ENCODE measurements at regions not wholly inside any gene's neighbourhood (a gene's known extent, or its start where the extent isn't known, plus 50 kb on each side); places are given as distances from the start of the nearest gene placed in this dataset.
"Not testable (repeated sequence)": the region's sequence is repeated elsewhere in the genome, so short reads cannot be mapped to it uniquely, and the experiment has no call there.

- no peak for FAIRE-seq
Observed at GRCh38 chr5:138702166-138703077, 50.8 kb upstream of the CTNNA1 start.

DNA sequence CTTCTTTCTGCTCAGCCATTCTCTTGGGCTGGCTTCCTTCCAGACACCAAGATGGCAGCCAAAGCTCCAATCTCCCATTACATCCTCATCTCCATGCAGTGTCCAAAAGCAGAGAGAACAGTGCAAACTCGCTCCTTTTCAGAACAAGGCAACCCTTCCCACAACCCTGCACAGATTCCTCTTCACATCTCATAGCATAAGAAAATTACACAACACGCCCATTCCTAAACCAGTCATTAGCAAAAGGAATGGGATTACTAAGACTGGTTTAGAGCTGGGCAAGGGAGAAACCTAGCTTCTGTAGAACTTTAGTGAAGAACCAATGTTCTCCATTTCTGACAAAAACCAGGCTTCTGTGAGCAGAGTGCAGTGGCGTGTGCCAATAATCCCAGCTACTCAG, 51.5 kb upstream of the CTNNA1 start:
- no peak for FAIRE-seq

- FAIRE-seq = no peak
Observed at GRCh38 chr5:138700581-138701362, 52.5 kb upstream of the CTNNA1 start.

GRCh38 chr5:138699482-138699881, 53.7 kb upstream of the CTNNA1 start:
- no peak for FAIRE-seq

- no peak for FAIRE-seq
Observed at GRCh38 chr5:138698713-138699112, 54.5 kb upstream of the CTNNA1 start.

DNA sequence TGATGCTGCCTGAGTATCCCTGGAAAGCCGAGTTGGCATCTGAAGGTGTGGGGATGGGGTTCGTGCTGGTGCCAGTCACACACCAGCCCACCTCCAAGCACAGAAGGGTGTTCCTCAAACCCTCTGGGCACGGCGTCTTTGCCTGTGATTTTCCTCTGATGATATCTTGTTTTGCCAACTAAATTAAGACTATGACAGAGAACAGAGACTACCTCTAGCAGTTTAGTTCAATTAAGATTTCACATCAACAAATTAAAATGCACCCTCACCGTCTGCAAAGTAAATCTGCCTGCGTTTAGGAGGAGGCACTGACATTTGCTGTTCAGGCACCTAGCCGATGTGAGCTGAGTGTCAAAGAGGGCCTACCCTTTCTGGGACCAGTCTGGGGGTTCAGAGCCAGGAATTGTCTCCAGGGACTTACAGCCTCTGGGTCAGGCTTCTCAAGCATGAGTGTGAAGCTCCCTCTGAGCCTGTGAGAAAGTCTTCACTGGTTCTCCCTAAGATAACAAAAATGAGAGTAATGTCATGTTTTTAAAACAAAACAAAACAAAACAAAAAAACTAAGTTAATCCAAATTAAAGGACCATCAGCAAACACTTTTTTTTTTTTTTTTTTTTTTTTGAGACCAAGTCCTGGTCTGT, 55.4 kb upstream of the CTNNA1 start:
- no peak for FAIRE-seq

- FAIRE-seq = no peak
Observed at GRCh38 chr5:138696501-138696900, 56.7 kb upstream of the CTNNA1 start.

GRCh38 chr5:138695781-138696180, 57.4 kb upstream of the CTNNA1 start:
- no peak for FAIRE-seq

DNA sequence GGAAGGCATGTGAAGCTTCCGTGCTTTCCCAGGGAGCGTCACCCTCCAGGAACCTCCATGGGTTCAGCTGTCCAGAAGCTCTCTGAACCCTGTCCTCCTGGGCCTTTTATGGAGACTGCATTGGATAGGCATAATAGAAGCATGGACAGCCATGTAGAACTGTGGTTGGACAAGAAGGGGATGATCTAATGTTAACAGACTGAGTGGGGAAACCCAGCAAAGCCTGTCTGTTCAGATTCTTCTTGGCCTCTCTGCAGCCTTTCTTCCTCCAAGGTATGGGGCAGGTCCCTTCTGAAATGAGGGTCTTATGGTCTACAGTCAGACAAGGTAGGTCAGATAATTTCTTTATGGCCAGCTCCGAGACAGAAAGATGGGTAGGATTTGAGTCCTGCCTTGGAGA, 59.1 kb upstream of the CTNNA1 start:
- no peak for FAIRE-seq

- FAIRE-seq = no peak
Observed at GRCh38 chr5:138692370-138692769, 60.9 kb upstream of the CTNNA1 start.

- no peak for FAIRE-seq
Observed at GRCh38 chr5:138686668-138687067, 66.6 kb upstream of the CTNNA1 start.

DNA sequence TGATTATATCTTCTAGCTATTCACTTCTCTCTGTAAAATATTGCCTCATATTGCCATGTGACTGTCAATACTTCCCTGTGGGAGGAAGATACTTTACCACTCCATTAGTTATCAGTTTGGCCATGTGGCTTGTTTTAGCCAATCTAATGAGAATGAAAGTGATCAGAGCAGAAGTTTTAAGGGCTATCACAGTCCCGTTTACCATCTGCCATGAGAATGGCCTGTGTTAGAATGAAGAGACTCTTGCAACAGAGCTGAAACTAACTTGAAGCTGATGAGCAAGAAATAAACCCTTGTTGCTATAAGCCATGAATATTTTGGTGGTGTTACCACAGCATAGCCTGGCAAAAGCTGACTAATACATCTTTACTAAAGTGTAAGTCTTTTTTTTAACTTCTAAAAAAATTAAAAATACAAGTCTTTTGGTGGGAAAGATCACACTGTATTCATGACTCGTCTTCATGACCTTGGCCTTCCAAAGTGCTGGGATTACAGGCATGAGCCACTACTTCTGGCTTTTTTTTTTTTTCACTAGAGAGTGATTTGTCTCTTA, 68.0 kb upstream of the CTNNA1 start:
- no peak for FAIRE-seq

- not testable (repeated sequence) for FAIRE-seq
Observed at GRCh38 chr5:138682462-138682861, 70.8 kb upstream of the CTNNA1 start.

GRCh38 chr5:138678826-138679225, 74.4 kb upstream of the CTNNA1 start:
- not testable (repeated sequence) for FAIRE-seq

GRCh38 chr5:138677782-138678181, 75.4 kb upstream of the CTNNA1 start:
- no peak for FAIRE-seq

DNA sequence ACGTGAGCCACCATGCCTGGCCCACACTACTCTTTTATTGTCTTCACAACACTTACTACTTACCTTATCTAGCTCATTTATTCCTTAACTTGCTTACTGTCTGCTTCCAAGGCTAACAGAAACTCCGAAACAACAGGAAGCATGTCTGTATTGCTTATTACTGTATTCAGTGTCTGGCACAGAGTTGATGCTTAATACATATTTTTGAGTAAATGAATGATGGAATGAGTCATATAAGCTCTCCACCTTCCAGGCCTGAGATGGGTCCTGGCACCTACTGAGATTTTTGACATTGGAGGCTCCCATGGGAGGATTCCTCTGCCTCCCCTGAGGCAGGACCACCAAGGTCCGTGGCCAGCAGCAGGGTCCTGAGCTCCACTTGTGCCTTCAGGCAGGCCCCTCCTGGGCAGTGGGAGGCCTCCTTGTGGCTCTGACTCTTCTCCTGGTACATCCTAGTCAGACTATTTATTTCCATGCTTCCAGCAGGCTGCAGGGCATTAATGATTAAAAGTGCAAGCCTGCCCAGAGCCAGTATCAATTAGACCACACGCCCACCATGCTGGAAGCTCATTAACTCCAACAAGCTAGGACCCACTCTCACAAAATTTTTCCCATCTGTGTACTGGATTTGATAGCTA, 76.5 kb upstream of the CTNNA1 start:
- no peak for FAIRE-seq

DNA sequence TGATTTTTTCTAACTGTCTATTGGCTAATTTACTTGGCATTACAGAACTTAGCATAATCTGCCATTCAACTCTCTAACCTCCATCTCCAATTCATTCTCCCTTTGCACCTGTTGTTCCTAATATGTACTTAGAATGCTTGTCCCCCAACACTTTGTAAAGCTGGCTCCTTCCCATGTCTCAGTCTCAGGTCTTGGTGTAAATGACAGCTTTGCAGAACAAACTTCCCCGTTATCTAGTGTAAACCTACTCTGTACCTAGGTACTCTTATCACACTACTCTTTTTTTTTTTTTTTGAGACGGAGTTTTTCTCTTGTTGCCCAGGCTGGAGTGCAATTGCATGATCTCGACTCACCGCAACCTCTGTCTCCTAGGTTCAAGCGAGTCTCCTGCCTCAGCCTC, 77.2 kb upstream of the CTNNA1 start:
- FAIRE-seq = no peak

- peak; percentile 95 for FAIRE-seq
Observed at GRCh38 chr5:138668451-138669380, 84.5 kb upstream of the CTNNA1 start.

DNA sequence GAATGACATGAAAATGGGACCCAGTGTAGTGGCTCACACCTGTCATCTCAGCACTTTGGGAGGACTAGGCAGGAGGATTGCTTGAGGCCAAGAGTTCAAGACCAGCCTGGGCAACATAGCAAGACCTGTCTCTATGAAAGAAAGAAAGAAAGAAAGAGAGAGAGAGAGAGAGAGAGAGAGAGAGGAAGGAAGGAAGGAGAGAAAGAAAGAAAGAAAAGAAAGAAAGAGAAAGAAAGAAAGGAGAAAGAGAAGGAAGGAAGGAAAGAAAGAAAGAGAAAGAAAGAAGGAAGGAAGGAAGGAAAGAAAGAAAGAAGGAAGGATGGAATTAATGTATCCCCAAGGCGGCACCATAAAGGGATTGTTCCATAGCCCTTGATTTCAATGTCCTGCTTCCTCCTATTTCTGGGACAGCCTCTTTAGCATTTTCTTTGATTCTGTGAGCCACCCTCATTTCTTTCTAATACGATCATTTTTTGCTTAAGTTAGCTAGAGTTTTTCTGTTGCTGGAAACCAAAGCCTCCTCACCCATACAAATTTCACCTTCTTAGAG, 85.4 kb upstream of the CTNNA1 start:
- not testable (repeated sequence) for FAIRE-seq

- no peak for FAIRE-seq
Observed at GRCh38 chr5:138666226-138666742, 86.9 kb upstream of the CTNNA1 start.

DNA sequence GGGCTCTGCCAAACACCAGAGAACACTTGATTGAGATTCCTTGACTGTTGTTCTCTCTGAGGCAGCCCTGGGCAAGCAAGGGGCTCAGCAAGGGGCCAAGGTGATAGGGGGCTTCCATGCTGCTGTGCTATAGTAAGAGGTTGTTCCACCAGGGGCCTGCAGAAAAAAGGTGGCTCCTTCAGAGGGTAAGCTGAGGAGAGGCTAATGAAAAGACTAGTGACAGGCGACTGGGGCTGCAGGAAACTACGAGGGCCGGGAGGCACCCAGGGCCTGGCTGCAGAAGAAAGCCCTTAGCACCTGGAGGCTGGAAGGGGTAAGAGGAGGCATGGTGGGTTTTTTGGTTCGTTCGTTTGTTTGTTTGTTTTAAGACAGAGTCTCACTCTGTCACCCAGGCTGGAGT, 88.0 kb upstream of the CTNNA1 start:
- no peak for FAIRE-seq
